Fibroblast of lung (primary cell): ENCODE measurements at regions not wholly inside any gene's neighbourhood (a gene's known extent, or its start where the extent isn't known, plus 50 kb on each side); places are given as distances from the start of the nearest gene placed in this dataset.

Source experiments
- EZH2 ChIP-seq: IDR thresholded peaks from 2 replicates; pipeline ENCODE4 v1.5.1; 2012; ENCODE audit warnings: low read length, control low read depth, mild to moderate bottlenecking; ENCODE audit errors: missing control alignments
- TF ChIP-seq, protein P1 (sequence below), 2 donors: IDR thresholded peaks in 1 of 2; conservative IDR thresholded peaks in 1 of 2; 1 replicate in 1 of 2; 2 replicates in 1 of 2; pipeline ENCODE4 v1.5.1; 2011 to 2012; ENCODE audit warnings: low read length in 2 of 2, control low read depth in 1 of 2, inconsistent platforms in 1 of 2, low read depth in 1 of 2, mild to moderate bottlenecking in 1 of 2

DNA sequence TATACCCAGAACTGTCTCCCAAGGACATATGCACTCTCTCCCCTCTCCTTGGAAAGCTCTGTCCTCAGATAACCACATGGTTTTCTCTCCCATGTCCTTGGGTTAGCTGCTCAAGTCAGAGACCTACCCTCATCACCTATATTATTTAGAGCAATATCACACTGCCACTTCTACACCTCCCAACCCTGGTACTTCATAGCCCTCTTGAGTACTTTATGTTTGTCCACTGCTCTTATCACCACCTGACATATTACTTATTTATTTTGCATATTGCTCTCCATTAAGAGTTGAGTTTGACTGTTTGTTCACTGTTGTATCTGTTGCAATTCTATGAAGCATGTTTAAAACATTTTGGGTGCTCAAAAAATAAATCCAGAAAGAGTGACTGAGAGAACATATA, 126.3 kb upstream of the ATP1B1 start:
- TF ChIP-seq, protein P1, sequence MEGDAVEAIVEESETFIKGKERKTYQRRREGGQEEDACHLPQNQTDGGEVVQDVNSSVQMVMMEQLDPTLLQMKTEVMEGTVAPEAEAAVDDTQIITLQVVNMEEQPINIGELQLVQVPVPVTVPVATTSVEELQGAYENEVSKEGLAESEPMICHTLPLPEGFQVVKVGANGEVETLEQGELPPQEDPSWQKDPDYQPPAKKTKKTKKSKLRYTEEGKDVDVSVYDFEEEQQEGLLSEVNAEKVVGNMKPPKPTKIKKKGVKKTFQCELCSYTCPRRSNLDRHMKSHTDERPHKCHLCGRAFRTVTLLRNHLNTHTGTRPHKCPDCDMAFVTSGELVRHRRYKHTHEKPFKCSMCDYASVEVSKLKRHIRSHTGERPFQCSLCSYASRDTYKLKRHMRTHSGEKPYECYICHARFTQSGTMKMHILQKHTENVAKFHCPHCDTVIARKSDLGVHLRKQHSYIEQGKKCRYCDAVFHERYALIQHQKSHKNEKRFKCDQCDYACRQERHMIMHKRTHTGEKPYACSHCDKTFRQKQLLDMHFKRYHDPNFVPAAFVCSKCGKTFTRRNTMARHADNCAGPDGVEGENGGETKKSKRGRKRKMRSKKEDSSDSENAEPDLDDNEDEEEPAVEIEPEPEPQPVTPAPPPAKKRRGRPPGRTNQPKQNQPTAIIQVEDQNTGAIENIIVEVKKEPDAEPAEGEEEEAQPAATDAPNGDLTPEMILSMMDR (conservative IDR thresholded peaks at IDR 0.05 in 1 of 2, IDR thresholded peaks at IDR 0.05 in 1 of 2; ENCODE audit: low read depth in 1 of 2, low read length in 2 of 2), result no peak
- no peak for TF ChIP-seq EZH2
